Esophagus squamous epithelium (tissue), 4 donors: ENCODE measurements at regions not wholly inside any gene's neighbourhood (a gene's known extent, or its start where the extent isn't known, plus 50 kb on each side); places are given as distances from the start of the nearest gene placed in this dataset.

Experiments used
- POLR2A ChIP-seq, 4 donors: fragments of 450-650 bp; IDR thresholded peaks; one replicate each; pipeline ENCODE4 v1.6.1; 2017; ENCODE audit warnings: antibody characterized with exemption in 4 of 4, mild to moderate bottlenecking in 4 of 4, moderate library complexity in 3 of 4
- TF ChIP-seq, protein P1 (sequence below), 6 experiments: fragments of 450-650 bp in 4 of 6; fragments of 200-600 bp in 2 of 6; sonication (generic) in 2 of 6; IDR thresholded peaks; one replicate each; pipeline ENCODE4 v1.5.1; 2016 to 2019; ENCODE audit warnings: antibody characterized with exemption in 6 of 6, mild to moderate bottlenecking in 4 of 6, moderate library complexity in 4 of 6

GRCh38 chr3:89002191-89002590 is 105.2 kb upstream of the EPHA3 start:
- TF ChIP-seq, protein P1, sequence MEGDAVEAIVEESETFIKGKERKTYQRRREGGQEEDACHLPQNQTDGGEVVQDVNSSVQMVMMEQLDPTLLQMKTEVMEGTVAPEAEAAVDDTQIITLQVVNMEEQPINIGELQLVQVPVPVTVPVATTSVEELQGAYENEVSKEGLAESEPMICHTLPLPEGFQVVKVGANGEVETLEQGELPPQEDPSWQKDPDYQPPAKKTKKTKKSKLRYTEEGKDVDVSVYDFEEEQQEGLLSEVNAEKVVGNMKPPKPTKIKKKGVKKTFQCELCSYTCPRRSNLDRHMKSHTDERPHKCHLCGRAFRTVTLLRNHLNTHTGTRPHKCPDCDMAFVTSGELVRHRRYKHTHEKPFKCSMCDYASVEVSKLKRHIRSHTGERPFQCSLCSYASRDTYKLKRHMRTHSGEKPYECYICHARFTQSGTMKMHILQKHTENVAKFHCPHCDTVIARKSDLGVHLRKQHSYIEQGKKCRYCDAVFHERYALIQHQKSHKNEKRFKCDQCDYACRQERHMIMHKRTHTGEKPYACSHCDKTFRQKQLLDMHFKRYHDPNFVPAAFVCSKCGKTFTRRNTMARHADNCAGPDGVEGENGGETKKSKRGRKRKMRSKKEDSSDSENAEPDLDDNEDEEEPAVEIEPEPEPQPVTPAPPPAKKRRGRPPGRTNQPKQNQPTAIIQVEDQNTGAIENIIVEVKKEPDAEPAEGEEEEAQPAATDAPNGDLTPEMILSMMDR (IDR thresholded peaks at IDR 0.05) = no peak
- TF ChIP-seq POLR2A (IDR thresholded peaks at IDR 0.05) = no peak
